ENCODE measurements at regions not wholly inside any gene's neighbourhood (a gene's known extent, or its start where the extent isn't known, plus 50 kb on each side); places are given as distances from the start of the nearest gene placed in this dataset.

DNA sequence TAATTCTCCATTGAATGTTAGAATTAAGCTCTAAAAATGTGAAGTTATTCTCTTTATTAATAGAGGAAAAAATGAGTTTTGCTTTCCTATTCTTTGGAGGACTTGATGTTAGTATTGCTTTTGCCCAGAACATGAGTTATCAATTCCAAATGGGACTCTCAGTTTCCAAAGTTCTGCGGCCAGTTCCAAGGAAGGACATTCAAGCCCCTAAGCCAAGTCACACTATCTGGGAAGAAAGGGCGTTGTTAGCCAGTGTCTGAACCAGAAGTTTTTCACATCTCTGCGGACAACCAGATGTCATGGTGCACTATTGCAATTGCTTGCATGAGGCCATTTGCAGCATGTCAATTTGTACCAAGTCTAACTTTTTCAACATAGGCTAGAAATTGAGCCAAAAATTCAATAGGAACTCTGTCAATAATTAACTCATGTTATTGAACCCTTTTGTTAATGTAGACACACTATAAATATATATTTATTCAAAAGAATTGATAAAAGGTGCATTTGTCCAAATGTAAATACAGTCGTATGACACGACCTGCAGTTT is 183.3 kb upstream of the PIK3R1 start:
- H3K4me3 ChIP-seq: no peak overlapping the region
- TF ChIP-seq, protein P1, sequence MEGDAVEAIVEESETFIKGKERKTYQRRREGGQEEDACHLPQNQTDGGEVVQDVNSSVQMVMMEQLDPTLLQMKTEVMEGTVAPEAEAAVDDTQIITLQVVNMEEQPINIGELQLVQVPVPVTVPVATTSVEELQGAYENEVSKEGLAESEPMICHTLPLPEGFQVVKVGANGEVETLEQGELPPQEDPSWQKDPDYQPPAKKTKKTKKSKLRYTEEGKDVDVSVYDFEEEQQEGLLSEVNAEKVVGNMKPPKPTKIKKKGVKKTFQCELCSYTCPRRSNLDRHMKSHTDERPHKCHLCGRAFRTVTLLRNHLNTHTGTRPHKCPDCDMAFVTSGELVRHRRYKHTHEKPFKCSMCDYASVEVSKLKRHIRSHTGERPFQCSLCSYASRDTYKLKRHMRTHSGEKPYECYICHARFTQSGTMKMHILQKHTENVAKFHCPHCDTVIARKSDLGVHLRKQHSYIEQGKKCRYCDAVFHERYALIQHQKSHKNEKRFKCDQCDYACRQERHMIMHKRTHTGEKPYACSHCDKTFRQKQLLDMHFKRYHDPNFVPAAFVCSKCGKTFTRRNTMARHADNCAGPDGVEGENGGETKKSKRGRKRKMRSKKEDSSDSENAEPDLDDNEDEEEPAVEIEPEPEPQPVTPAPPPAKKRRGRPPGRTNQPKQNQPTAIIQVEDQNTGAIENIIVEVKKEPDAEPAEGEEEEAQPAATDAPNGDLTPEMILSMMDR (IDR thresholded peaks at IDR 0.05): no peak
- 83 to 88% methylated on average over 5 of the region's 5 CpGs for WGBS, 2 donors
- no peaks in the 10 kb centered on the region for H3K27me3 ChIP-seq
- peak in 4 of 8 donors; percentile 31 to 70 (median 66) for ATAC-seq
- no peak overlapping the region for H3K27ac ChIP-seq
- intact Hi-C loops (cut with DNase I): no loop called here
- peaks cover 1 to 35% (median 21%) of the 10 kb centered on the region in 9 donors for H3K4me1 ChIP-seq
- no peaks in the 10 kb centered on the region for H3K36me3 ChIP-seq
- H3K9me3 ChIP-seq: no peaks in the 10 kb centered on the region
- DNase-seq: no peak

DNA sequence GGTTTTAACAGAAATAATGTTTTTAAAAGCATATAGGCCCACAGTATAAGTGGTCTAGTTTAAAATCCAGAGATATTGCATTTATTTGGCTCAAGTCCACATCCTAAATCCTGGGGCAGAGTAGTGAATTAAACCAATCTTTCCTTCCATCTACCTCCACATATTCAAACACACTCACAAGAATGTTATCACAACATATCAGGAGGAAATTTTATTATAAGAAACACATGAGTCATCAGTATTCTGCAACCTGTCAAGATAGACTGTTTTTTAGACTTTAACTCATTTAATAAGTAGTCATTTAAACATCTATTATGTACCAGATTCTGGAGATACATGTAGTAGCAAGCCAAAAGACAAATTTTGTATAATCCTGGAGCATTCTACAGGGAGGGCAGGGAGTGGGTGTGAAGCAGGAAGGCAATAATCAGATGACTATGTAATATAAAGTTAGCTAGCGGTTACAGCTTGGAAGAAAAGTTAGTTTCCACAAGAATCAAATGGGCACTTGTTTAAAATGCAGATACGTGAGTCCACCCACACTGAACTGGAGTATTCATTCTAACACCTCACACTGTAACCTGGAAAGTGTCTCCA is 187.3 kb upstream of the PIK3R1 start:
- H3K9me3 ChIP-seq: peaks cover 0 to 5% (median 0%) of the 10 kb centered on the region in 11 donors
- peak overlapping the region in 2 of 10 donors; percentile 36 to 48 for H3K27ac ChIP-seq
- peaks cover 4 to 41% (median 20%) of the 10 kb centered on the region in 9 donors for H3K4me1 ChIP-seq
- H3K27me3 ChIP-seq: no peaks in the 10 kb centered on the region
- H3K4me3 ChIP-seq: no peak overlapping the region
- TF ChIP-seq, protein P1 (IDR thresholded peaks at IDR 0.05): no peak
- DNase-seq (no peak), ATAC-seq (peak in 1 of 8 donors; percentile 17)
- H3K36me3 ChIP-seq: no peaks in the 10 kb centered on the region
- intact Hi-C loops (cut with DNase I): no loop called here
- WGBS, 2 donors: 82 to 85% methylated on average over 2 of the region's 2 CpGs

DNA sequence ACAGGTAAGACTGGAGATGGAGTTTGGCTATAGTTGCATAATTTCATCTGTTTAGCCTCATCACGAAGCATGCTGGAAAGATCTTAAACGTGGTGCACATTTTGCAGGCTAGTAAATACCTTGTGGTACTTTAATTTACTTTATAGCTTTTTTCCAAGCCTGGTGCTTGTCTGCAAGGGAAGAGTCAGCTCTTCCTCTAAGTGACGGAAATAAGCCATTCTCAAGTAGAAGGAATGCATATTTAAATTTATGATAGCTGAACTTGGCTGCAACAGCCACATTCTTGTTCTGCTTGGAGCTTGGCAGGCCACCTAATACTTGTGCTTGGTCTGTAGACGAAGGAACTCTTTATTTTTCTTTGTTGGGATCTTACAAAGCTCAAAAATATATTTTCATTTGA is 188.0 kb upstream of the PIK3R1 start:
- H3K27me3 ChIP-seq: no peaks in the 10 kb centered on the region
- peak in 7 of 8 donors; percentile 37 to 82 (median 53) for ATAC-seq
- DNase-seq: no peak
- H3K9me3 ChIP-seq: peaks cover 0 to 5% (median 0%) of the 10 kb centered on the region in 11 donors
- WGBS, 2 donors: 19 to 24% methylated on average over 4 of the region's 4 CpGs
- intact Hi-C loops (cut with DNase I): no loop called here
- H3K36me3 ChIP-seq: no peaks in the 10 kb centered on the region
- H3K27ac ChIP-seq: peak overlapping the region in 3 of 10 donors; percentile 4 to 48 (median 36)
- H3K4me3 ChIP-seq: no peak overlapping the region
- TF ChIP-seq, protein P1 (IDR thresholded peaks at IDR 0.05): no peak
- peaks cover 4 to 37% (median 20%) of the 10 kb centered on the region in 9 donors for H3K4me1 ChIP-seq

DNA sequence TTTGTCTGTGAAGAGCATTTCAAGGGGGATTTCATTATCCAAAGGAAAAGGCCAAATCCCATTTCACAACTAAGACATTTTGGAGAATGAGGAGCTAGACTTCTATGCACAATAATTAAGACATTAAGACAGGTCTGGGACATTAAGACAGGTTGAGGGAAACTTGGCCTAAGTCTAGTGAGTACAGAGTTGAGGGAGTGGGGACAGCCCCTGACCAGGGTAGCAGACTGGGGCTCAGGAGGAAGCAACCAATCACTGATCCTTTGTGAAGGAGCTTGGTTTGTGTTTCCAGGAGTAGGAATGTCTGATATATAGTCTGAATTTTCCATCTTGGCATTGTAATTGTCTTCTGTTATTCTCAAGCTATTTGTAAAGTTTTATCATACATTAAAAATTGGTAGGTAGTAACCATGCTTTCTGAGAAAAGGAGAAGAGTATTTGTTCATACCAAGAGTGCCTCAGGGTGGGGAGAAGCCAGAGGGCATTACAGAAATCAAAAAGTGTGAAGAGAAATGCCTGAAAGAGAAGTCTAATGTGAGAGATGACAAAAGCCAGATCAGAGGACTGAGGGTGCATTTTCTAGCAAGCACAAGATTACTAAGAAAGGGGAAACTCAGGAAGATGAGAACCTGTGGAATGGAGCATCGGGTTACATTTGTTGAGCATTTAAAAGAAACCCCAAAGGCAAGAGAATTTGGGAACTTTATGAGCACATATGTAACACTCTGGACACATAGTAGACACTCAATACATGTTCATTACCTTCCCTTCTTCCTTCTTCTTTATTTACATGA is 189.3 kb upstream of the PIK3R1 start:
- WGBS, 2 donors: 93% methylated on average over 1 of the region's 1 CpG

More for the DNA sequence above, 189.3 kb upstream of the PIK3R1 start:
- Histone ChIP-seq H3K4me1 (peaks cover 4 to 34% (median 20%) of the 10 kb centered on the region in 9 donors), H3K4me3 (no peak overlapping the region), H3K36me3 (no peaks in the 10 kb centered on the region), H3K27me3 (no peaks in the 10 kb centered on the region), H3K9me3 (peaks cover 0 to 5% (median 0%) of the 10 kb centered on the region in 11 donors), H3K27ac (peak overlapping the region in 1 of 10 donors; percentile 4)
- no peak for ATAC-seq
- DNase-seq: no peak
- TF ChIP-seq, protein P1 (IDR thresholded peaks at IDR 0.05): no peak
- intact Hi-C loops (cut with DNase I): no loop called here

All from heart right ventricle (tissue), 16 donors.